ENCODE measurements at regions not wholly inside any gene's neighbourhood (a gene's known extent, or its start where the extent isn't known, plus 50 kb on each side); places are given as distances from the start of the nearest gene placed in this dataset.

- no peak for DNase-seq (ENCODE audit: low spot score)
These were observed 60.8 kb upstream of the TENT5A start for GRCh38 chr6:81813305-81813704.

DNA sequence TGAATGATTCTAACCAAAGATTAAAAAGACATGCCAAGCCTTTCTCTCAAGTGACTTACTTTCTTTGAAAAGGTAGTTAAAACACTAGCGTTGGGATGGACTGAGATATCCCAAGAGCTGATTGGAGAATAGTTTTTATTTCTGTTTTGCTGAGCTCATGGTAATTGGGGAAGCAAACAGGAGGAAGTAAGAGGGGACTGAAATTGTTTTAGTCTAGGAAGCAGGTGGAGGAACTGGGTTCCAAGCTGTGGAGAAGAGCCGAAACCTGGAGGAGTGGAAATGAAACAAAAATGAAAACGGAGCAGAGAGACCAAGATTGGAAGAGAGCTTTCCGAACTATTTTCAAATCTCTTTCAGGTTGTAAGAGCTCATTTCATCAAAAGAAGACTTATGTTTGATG lies 59.9 kb upstream of the TENT5A start:
- DNase-seq (ENCODE audit: low spot score) = no peak

DNA sequence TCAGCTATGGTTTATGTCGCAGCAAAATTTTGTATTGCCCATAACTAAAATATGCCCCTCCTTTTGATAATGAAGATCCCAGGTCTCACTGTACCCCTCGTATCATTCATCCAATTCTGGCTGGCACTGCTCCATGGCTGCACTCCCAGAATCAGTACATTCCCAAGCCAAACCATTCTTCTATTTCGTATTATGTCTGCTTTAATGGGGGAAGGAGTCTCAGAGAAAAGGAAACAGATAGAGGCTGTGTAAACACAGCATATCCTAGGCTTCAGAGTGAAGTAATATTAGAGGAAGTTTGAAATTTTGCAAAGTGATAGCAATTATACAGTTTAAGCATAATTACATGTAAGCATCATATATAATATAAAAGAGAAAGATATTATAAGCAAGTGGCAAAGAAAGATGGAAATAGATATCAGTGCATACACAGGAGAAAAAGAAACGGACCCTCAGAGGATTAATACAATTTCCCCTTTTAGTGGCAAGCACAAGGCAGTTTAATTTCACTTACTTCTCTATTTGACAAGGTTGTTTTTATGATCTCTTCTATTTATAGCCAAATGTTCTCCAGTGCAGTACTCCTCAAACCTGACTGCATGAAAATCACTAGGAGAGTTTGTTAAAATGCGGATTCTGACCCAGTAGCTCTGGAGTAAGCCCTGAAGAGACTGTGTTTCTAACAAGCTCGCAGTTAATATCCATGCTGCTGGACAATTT lies 56.5 kb upstream of the TENT5A start:
- no peak for DNase-seq (ENCODE audit: low spot score)

DNA sequence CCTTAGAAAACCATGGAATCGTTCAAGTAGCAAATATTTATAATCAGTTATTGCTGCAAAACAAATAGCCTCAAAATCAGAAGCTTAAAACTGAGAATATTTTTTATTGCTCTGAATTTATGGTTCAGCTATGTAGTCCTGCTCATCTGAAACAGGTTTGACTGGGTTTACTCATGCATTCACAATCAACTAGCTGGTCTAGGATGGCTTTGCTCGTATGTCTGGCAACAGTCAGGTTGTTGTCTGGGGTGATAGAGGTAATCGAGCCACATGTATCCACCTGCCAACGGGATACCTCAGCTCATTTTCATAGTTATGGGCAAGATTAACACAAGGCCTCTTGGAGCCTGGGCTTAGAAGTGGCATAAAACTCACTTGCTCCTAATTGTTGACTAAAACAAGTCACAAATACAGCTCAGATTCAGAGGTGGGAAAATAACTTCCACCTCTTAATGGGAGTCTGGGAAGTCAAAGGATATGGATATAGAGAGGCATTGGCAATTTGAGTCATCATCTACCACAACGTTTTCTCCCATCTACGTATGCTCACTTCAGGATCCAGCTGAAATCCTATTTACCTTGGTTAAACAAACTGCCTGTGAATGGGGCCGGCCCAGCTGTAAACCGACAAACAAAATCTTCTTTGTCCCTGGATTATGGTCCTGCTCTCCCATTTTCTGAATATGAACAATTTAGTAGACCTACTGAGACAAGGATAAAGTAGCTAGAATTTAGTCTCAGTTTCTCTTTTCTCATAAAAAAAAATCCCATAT lies 54.5 kb upstream of the TENT5A start:
- DNase-seq (ENCODE audit: low spot score) = no peak

DNA sequence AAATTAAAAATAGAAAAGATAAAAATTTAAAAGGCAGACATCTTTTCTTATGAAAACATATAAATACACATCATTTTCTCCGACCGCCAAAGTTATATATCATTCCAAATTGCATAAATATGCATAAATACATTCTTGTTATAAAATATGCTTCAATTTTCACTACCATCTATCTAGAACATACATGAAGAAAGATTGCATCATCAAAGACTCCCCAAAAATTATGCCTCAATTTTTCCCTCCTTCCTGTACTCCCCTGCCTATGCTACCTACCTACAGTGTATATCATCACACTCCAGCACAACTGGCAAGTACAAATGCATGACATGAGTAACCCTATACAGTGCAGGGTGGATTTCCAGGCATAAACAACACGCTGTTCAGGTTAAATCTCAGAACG lies 49.9 kb upstream of the TENT5A start:
- no peak for DNase-seq (ENCODE audit: low spot score)
